Retinal pigment epithelial cell (primary cell): ENCODE measurements at regions not wholly inside any gene's neighbourhood (a gene's known extent, or its start where the extent isn't known, plus 50 kb on each side); places are given as distances from the start of the nearest gene placed in this dataset.
"Not testable (repeated sequence)": the region's sequence is repeated elsewhere in the genome, so short reads cannot be mapped to it uniquely, and the experiment has no call there.

Experiments
- DNase-seq: peaks from one replicate; pipeline ENCODE4 v3.0.0-alpha.2; 2010; ENCODE audit warnings: low read depth
- H3K4me3 ChIP-seq: 2 replicates; pipeline ENCODE4 v1.5.1; 2011; ENCODE audit warnings: mild to moderate bottlenecking, low read length, control low read depth, moderate library complexity
- CTCF ChIP-seq: conservative IDR thresholded peaks from 2 replicates; pipeline ENCODE4 v1.5.1; 2011; ENCODE audit warnings: low read depth, low read length, control low read depth, inconsistent platforms

GRCh38 chr15:91414124-91414523 is 314.1 kb downstream of the SV2B start:
- TF ChIP-seq CTCF, result no peak
- no peak overlapping the region for H3K4me3 ChIP-seq
- no peak for DNase-seq

- DNase-seq, H3K4me3 ChIP-seq: not testable (repeated sequence)
These were observed 315.2 kb downstream of the SV2B start for GRCh38 chr15:91415258-91415657.

GRCh38 chr15:91420689-91421088 is 320.6 kb downstream of the SV2B start:
- no peak for TF ChIP-seq CTCF

GRCh38 chr15:91422797-91423196 is 322.7 kb downstream of the SV2B start:
- no peak for TF ChIP-seq CTCF
- H3K4me3 ChIP-seq, result no peak overlapping the region
- DNase-seq, result no peak

More at GRCh38 chr15:91420689-91421088, 320.6 kb downstream of the SV2B start:
- no peak for DNase-seq
- no peak overlapping the region for H3K4me3 ChIP-seq

- no peak for TF ChIP-seq CTCF
- DNase-seq, result no peak
- no peak overlapping the region for H3K4me3 ChIP-seq
These were observed 323.9 kb downstream of the SV2B start for GRCh38 chr15:91424001-91424400.

GRCh38 chr15:91426412-91426811 is 326.4 kb downstream of the SV2B start:
- DNase-seq, result no peak
- no peak for TF ChIP-seq CTCF

GRCh38 chr15:91429973-91430372 is 329.9 kb downstream of the SV2B start:
- DNase-seq, result no peak
- no peak overlapping the region for H3K4me3 ChIP-seq
- TF ChIP-seq CTCF, result no peak

More at GRCh38 chr15:91426412-91426811, 326.4 kb downstream of the SV2B start:
- H3K4me3 ChIP-seq, result no peak overlapping the region
